ENCODE measurements at regions not wholly inside any gene's neighbourhood (a gene's known extent, or its start where the extent isn't known, plus 50 kb on each side); places are given as distances from the start of the nearest gene placed in this dataset.

DNA sequence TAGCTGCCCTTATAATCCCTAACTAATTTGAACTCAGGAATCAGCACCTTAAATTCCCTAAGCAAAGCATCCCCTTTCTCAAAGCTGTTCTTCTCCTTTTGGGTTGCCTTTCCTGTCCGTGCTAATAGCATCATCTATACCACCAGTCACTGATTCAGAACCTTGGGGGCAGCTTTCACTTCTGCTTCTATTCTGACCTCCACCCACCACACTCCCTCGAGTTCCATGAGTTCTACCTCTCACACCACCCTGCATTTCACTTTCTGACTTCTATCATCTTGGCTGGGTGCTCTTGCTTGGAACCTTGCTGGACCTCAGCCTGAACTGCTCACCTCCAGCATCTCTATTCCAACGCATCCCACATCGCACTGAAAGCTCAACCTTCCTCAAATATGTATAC, 55.4 kb upstream of the KCNMB2 start:
- H3K4me3 ChIP-seq (ENCODE audit: low read length in 2 of 2), result no peak overlapping the region
- no peak overlapping the region for H3K27ac ChIP-seq (ENCODE audit: low read depth in 2 of 2, low read length in 2 of 2)
- no peaks in the 10 kb centered on the region for H3K36me3 ChIP-seq (ENCODE audit: control insufficient read depth in 2 of 2, insufficient read depth in 2 of 2, low read length in 2 of 2)
- H3K9me3 ChIP-seq (ENCODE audit: control insufficient read depth in 2 of 2, low read length in 2 of 2), result no peaks in the 10 kb centered on the region
- H3K9ac ChIP-seq (ENCODE audit: low read depth in 1 of 2, low read length in 2 of 2), result no peak overlapping the region
- H3K27me3 ChIP-seq (ENCODE audit: control insufficient read depth in 2 of 2, insufficient read depth in 2 of 2, low read length in 2 of 2), result no peaks in the 10 kb centered on the region
- H3K4me1 ChIP-seq (ENCODE audit: control insufficient read depth in 2 of 2, insufficient read depth in 2 of 2, low read length in 2 of 2), result no peaks in the 10 kb centered on the region

DNA sequence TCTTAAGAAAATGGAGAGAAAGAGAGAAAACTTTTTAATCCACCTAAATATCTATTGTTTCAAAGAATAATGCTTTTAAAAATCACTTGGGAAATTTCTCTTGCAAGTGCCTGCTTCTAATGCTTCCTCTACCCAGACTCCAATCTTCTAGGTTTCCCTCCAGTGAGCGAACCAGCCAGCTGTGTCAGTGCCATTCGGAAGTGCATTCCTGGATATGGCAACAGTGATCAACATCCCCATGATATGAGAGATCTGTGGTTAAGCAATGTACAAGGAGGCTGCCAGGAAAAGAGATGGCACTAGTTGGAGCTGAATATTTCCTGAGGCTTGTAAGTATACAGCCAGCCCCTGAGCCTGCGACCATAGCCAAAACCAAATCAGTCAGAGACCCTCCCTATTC, 53.3 kb upstream of the KCNMB2 start:
- Histone ChIP-seq H3K36me3 (ENCODE audit: control insufficient read depth in 2 of 2, insufficient read depth in 2 of 2, low read length in 2 of 2) (no peaks in the 10 kb centered on the region), H3K9ac (ENCODE audit: low read depth in 1 of 2, low read length in 2 of 2) (no peak overlapping the region)

GRCh38 chr3:178483704-178484103, 52.5 kb upstream of the KCNMB2 start:
- no peaks in the 10 kb centered on the region for H3K36me3 ChIP-seq (ENCODE audit: control insufficient read depth in 2 of 2, insufficient read depth in 2 of 2, low read length in 2 of 2)
- H3K27ac ChIP-seq (ENCODE audit: low read depth in 2 of 2, low read length in 2 of 2), result no peak overlapping the region
- H3K4me3 ChIP-seq (ENCODE audit: low read length in 2 of 2), result no peak overlapping the region
- no peaks in the 10 kb centered on the region for H3K9me3 ChIP-seq (ENCODE audit: control insufficient read depth in 2 of 2, low read length in 2 of 2)
- H3K4me1 ChIP-seq (ENCODE audit: control insufficient read depth in 2 of 2, insufficient read depth in 2 of 2, low read length in 2 of 2), result no peaks in the 10 kb centered on the region
- no peaks in the 10 kb centered on the region for H3K27me3 ChIP-seq (ENCODE audit: control insufficient read depth in 2 of 2, insufficient read depth in 2 of 2, low read length in 2 of 2)
- H3K9ac ChIP-seq (ENCODE audit: low read depth in 1 of 2, low read length in 2 of 2), result no peak overlapping the region

More for the DNA sequence above, 53.3 kb upstream of the KCNMB2 start:
- Histone ChIP-seq H3K4me3 (ENCODE audit: low read length in 2 of 2) (no peak overlapping the region), H3K4me1 (ENCODE audit: control insufficient read depth in 2 of 2, insufficient read depth in 2 of 2, low read length in 2 of 2) (no peaks in the 10 kb centered on the region), H3K27ac (ENCODE audit: low read depth in 2 of 2, low read length in 2 of 2) (no peak overlapping the region), H3K27me3 (ENCODE audit: control insufficient read depth in 2 of 2, insufficient read depth in 2 of 2, low read length in 2 of 2) (no peaks in the 10 kb centered on the region), H3K9me3 (ENCODE audit: control insufficient read depth in 2 of 2, low read length in 2 of 2) (no peaks in the 10 kb centered on the region)

GRCh38 chr3:178485756-178486155, 50.5 kb upstream of the KCNMB2 start:
- H3K9me3 ChIP-seq (ENCODE audit: control insufficient read depth in 2 of 2, low read length in 2 of 2), result no peaks in the 10 kb centered on the region
- no peak overlapping the region for H3K9ac ChIP-seq (ENCODE audit: low read depth in 1 of 2, low read length in 2 of 2)
- no peak overlapping the region for H3K4me3 ChIP-seq (ENCODE audit: low read length in 2 of 2)
- H3K27me3 ChIP-seq (ENCODE audit: control insufficient read depth in 2 of 2, insufficient read depth in 2 of 2, low read length in 2 of 2), result no peaks in the 10 kb centered on the region
- H3K36me3 ChIP-seq (ENCODE audit: control insufficient read depth in 2 of 2, insufficient read depth in 2 of 2, low read length in 2 of 2), result no peaks in the 10 kb centered on the region
- H3K4me1 ChIP-seq (ENCODE audit: control insufficient read depth in 2 of 2, insufficient read depth in 2 of 2, low read length in 2 of 2), result no peaks in the 10 kb centered on the region
- no peak overlapping the region for H3K27ac ChIP-seq (ENCODE audit: low read depth in 2 of 2, low read length in 2 of 2)
